PC-9 (cell line): ENCODE measurements at regions not wholly inside any gene's neighbourhood (a gene's known extent, or its start where the extent isn't known, plus 50 kb on each side); places are given as distances from the start of the nearest gene placed in this dataset.

Experiments
- CTCF ChIP-seq: fragments of 200-600 bp; sonication (generic); conservative IDR thresholded peaks from 2 replicates; pipeline ENCODE4 v1.6.1; 2017; ENCODE audit warnings: mixed run types, antibody characterized with exemption, mild to moderate bottlenecking, moderate library complexity
- EZH2 ChIP-seq: fragments of 200-600 bp; sonication (generic); IDR thresholded peaks from 2 replicates; pipeline ENCODE4 v1.8.0; 2017; ENCODE audit warnings: antibody characterized with exemption, low read depth

- TF ChIP-seq CTCF (no peak), EZH2 (no peak)
Observed at GRCh38 chr12:104902125-104902524, 56.0 kb downstream of the SLC41A2 start.
